H9 (cell line): ENCODE measurements at regions not wholly inside any gene's neighbourhood (a gene's known extent, or its start where the extent isn't known, plus 50 kb on each side); places are given as distances from the start of the nearest gene placed in this dataset.

ENCODE experiments used
- DNase-seq: peaks from one replicate; pipeline ENCODE4 v3.0.0-alpha.2; 2017
- H2AFZ ChIP-seq: one replicate; pipeline ENCODE4 v1.6.1; 2013; ENCODE audit warnings: mild to moderate bottlenecking, low read length, control low read depth, moderate library complexity
- H2AK5ac ChIP-seq: 2 replicates; pipeline ENCODE4 v1.6.1; 2013; ENCODE audit warnings: low read length, control low read depth, mixed read lengths; ENCODE audit not compliant: insufficient read length
- H2BK120ac ChIP-seq: one replicate; pipeline ENCODE4 v1.6.1; 2013; ENCODE audit warnings: low read depth, mild to moderate bottlenecking, low read length, control low read depth, inconsistent platforms; ENCODE audit not compliant: poor library complexity, severe bottlenecking
- H2BK12ac ChIP-seq: 2 replicates; pipeline ENCODE4 v1.6.1; 2013; ENCODE audit warnings: low read length, control low read depth, mixed read lengths, low read depth; ENCODE audit not compliant: insufficient read length
- H2BK15ac ChIP-seq: 2 replicates; pipeline ENCODE4 v1.6.1; 2013; ENCODE audit warnings: low read depth, low read length, control low read depth
- H2BK20ac ChIP-seq: one replicate; pipeline ENCODE4 v1.6.1; 2013; ENCODE audit warnings: low read depth, mild to moderate bottlenecking, low read length, control low read depth, inconsistent platforms; ENCODE audit not compliant: poor library complexity, severe bottlenecking
- H2BK5ac ChIP-seq: 2 replicates; pipeline ENCODE4 v1.6.1; 2013; ENCODE audit warnings: low read length, control low read depth, mixed read lengths; ENCODE audit not compliant: insufficient read length
- H3K14ac ChIP-seq: 2 replicates; pipeline ENCODE4 v1.6.1; 2013; ENCODE audit warnings: low read length, control low read depth; ENCODE audit not compliant: insufficient read depth
- H3K18ac ChIP-seq: 2 replicates; pipeline ENCODE4 v1.6.1; 2013; ENCODE audit warnings: low read depth, mild to moderate bottlenecking, mixed read lengths, low read length, control low read depth; ENCODE audit not compliant: insufficient read length
- H3K23ac ChIP-seq: 2 replicates; pipeline ENCODE4 v1.6.1; 2013; ENCODE audit warnings: low read length, control low read depth, mixed read lengths, low read depth; ENCODE audit not compliant: insufficient read length
- H3K23me2 ChIP-seq: 2 replicates; pipeline ENCODE4 v1.6.1; 2013; ENCODE audit warnings: low read depth, mild to moderate bottlenecking, mixed read lengths, low read length, control low read depth; ENCODE audit not compliant: insufficient read length, poor library complexity, severe bottlenecking
- H3K27ac ChIP-seq: 2 replicates; pipeline ENCODE4 v1.5.1; 2013; ENCODE audit warnings: low read length, control low read depth, mixed read lengths, low read depth; ENCODE audit not compliant: insufficient read length
- H3K27me3 ChIP-seq: 2 replicates; pipeline ENCODE4 v1.6.1; 2013; ENCODE audit warnings: low read length, control low read depth, inconsistent platforms; ENCODE audit not compliant: insufficient read depth
- H3K4ac ChIP-seq: 2 replicates; pipeline ENCODE4 v1.6.1; 2013; ENCODE audit warnings: low read depth, mild to moderate bottlenecking, control low read depth, inconsistent platforms, low read length, moderate library complexity
- H3K4me1 ChIP-seq: 2 replicates; pipeline ENCODE4 v1.6.1; 2013; ENCODE audit warnings: low read length, control low read depth, inconsistent platforms; ENCODE audit not compliant: insufficient read depth
- H3K4me2 ChIP-seq: 2 replicates; pipeline ENCODE4 v1.6.1; 2013; ENCODE audit warnings: low read length, control low read depth, mixed read lengths; ENCODE audit not compliant: insufficient read length, insufficient read depth
- H3K56ac ChIP-seq: 2 replicates; pipeline ENCODE4 v1.6.1; 2013; ENCODE audit warnings: low read depth, mild to moderate bottlenecking, mixed read lengths, low read length, control low read depth; ENCODE audit not compliant: insufficient read length
- H3K79me1 ChIP-seq: 2 replicates; pipeline ENCODE4 v1.6.1; 2013; ENCODE audit warnings: low read depth, mild to moderate bottlenecking, moderate library complexity, low read length, control low read depth, inconsistent platforms; ENCODE audit not compliant: insufficient read depth, poor library complexity, severe bottlenecking
- H3K79me2 ChIP-seq: 2 replicates; pipeline ENCODE4 v1.6.1; 2013; ENCODE audit warnings: low read length, control low read depth, inconsistent platforms; ENCODE audit not compliant: insufficient read depth
- H3K9ac ChIP-seq: 2 replicates; pipeline ENCODE4 v1.6.1; 2013; ENCODE audit warnings: low read length, control low read depth, mixed read lengths; ENCODE audit not compliant: insufficient read length; ENCODE audit errors: extremely low read depth
- H3K9me3 ChIP-seq: one replicate; pipeline ENCODE4 v1.6.1; 2013; ENCODE audit warnings: low read depth, low read length, inconsistent platforms; ENCODE audit not compliant: control insufficient read depth
- H3T11ph ChIP-seq: one replicate; pipeline ENCODE4 v1.6.1; 2013; ENCODE audit warnings: mild to moderate bottlenecking, low read length, control low read depth, inconsistent platforms
- H4K20me1 ChIP-seq: one replicate; pipeline ENCODE4 v1.6.1; 2013; ENCODE audit not compliant: control insufficient read depth, insufficient read length, insufficient read depth
- H4K5ac ChIP-seq: 2 replicates; pipeline ENCODE4 v1.6.1; 2013; ENCODE audit warnings: low read depth, mild to moderate bottlenecking, mixed read lengths, low read length, control low read depth; ENCODE audit not compliant: insufficient read length
- H4K8ac ChIP-seq: replicated peaks from 2 replicates; pipeline ENCODE4 v1.6.1; 2013; ENCODE audit warnings: low read length, control low read depth, mixed read lengths, low read depth; ENCODE audit not compliant: insufficient read length
- H4K91ac ChIP-seq: 2 replicates; pipeline ENCODE4 v1.6.1; 2013; ENCODE audit warnings: low read depth, mild to moderate bottlenecking, moderate library complexity, mixed read lengths, low read length, control low read depth; ENCODE audit not compliant: insufficient read length
- H3K27ac Mint-ChIP-seq, 3 experiments: 2 replicates in 2 of 3; 3 replicates in 1 of 3; pipeline ENCODE4 v1.8.0; 2020 to 2021; ENCODE audit warnings: mixed read lengths in 3 of 3, mild to moderate bottlenecking in 1 of 3, moderate library complexity in 1 of 3
- H3K27me3 Mint-ChIP-seq: 2 replicates; pipeline ENCODE4 v1.8.0; 2021; ENCODE audit warnings: low read depth, mild to moderate bottlenecking, moderate library complexity, mixed read lengths
- H3K36me3 Mint-ChIP-seq, 3 experiments: 2 replicates in 2 of 3; 3 replicates in 1 of 3; pipeline ENCODE4 v1.8.0; 2020 to 2021; ENCODE audit warnings: low read depth in 3 of 3, mixed read lengths in 3 of 3; ENCODE audit not compliant: insufficient read depth in 1 of 3
- H3K4me1 Mint-ChIP-seq, 2 experiments: 2 replicates each; pipeline ENCODE4 v1.8.0; 2020; ENCODE audit warnings: mixed read lengths in 2 of 2
- H3K4me3 Mint-ChIP-seq, 2 experiments: 2 replicates in 1 of 2; 3 replicates in 1 of 2; pipeline ENCODE4 v1.8.0; 2020 to 2021; ENCODE audit warnings: mild to moderate bottlenecking in 2 of 2, mixed read lengths in 2 of 2, moderate library complexity in 1 of 2
- H3K9me3 Mint-ChIP-seq, 2 experiments: 2 replicates in 1 of 2; 3 replicates in 1 of 2; pipeline ENCODE4 v1.8.0; 2020; ENCODE audit warnings: mild to moderate bottlenecking in 2 of 2, mixed read lengths in 2 of 2, moderate library complexity in 1 of 2
- WGBS: extraction: QIAGEN DNeasy Blood & Tissue Kit; methylation state at CpG from one replicate; pipeline ENCODE4 v1.1.7; 2013; ENCODE audit warnings: missing lambda C conversion rate, low lambda C conversion rate, mixed read lengths; ENCODE audit not compliant: insufficient read length; ENCODE audit errors: extremely low coverage; 5-methylcytosine and 5-hydroxymethylcytosine counted together
- TF ChIP-seq, protein P1 (sequence below): fragments of 200-600 bp; sonication (generic); conservative IDR thresholded peaks from 3 replicates; pipeline ENCODE4 v1.8.0; 2021; ENCODE audit warnings: antibody characterized with exemption, mild to moderate bottlenecking

DNA sequence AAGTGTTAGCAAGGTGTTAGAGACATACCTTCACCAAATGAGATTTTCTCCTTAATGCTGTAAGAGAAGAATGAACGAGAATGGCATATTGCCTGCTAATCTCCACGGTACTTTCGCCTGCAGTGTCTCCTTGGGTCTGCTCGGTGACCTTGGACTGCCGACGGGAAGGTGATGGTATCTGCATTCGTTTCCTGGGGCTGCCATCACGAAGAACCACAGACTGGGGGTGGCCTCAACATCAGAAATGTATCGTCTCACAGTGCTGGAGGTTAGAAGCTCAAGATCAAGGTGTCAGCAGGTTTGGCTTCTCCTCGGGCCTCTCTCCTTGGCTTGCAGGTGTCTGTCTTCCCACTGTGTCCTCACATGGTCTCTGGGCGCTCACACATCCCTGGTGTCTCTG lies 86.3 kb upstream of the TNRC6C start:
- Mint-ChIP-seq H3K4me1 (peaks cover 15 to 31% of the 10 kb centered on the region in 2 experiments), H3K4me3 (no peak overlapping the region), H3K27ac (no peak overlapping the region; a peak in 1 of 7 replicates), H3K27me3 (peaks cover 9% of the 10 kb centered on the region), H3K9me3 (peaks cover 12 to 15% of the 10 kb centered on the region in 2 experiments), H3K36me3 (peaks cover 3 to 11% (median 5%) of the 10 kb centered on the region in 3 experiments)
- Histone ChIP-seq H3K23me2 (no peaks in the 10 kb centered on the region), H4K91ac (no peak overlapping the region), H3K4me2 (no peak overlapping the region), H4K20me1 (no peaks in the 10 kb centered on the region), H2BK120ac (no peak overlapping the region), H3T11ph (no peak overlapping the region), H3K23ac (no peak overlapping the region), H3K79me1 (no peaks in the 10 kb centered on the region), H3K27ac (no peak overlapping the region), H3K4me1 (no peaks in the 10 kb centered on the region), H2BK15ac (no peak overlapping the region), H2AK5ac (no peak overlapping the region), H3K27me3 (no peaks in the 10 kb centered on the region; the same call in 1 of the 2 replicates), H2BK5ac (no peak overlapping the region), H2BK12ac (no peak overlapping the region), H3K14ac (no peak overlapping the region; the same call in 1 of the 2 replicates), H3K56ac (no peak overlapping the region), H2BK20ac (no peak overlapping the region), H4K5ac (no peak overlapping the region), H3K4ac (no peak overlapping the region), H4K8ac (no peak overlapping the region), H3K9ac (no peak overlapping the region), H3K18ac (no peak overlapping the region), H3K79me2 (no peaks in the 10 kb centered on the region), H3K9me3 (no peaks in the 10 kb centered on the region), H2AFZ (no peak overlapping the region)
- TF ChIP-seq, protein P1, sequence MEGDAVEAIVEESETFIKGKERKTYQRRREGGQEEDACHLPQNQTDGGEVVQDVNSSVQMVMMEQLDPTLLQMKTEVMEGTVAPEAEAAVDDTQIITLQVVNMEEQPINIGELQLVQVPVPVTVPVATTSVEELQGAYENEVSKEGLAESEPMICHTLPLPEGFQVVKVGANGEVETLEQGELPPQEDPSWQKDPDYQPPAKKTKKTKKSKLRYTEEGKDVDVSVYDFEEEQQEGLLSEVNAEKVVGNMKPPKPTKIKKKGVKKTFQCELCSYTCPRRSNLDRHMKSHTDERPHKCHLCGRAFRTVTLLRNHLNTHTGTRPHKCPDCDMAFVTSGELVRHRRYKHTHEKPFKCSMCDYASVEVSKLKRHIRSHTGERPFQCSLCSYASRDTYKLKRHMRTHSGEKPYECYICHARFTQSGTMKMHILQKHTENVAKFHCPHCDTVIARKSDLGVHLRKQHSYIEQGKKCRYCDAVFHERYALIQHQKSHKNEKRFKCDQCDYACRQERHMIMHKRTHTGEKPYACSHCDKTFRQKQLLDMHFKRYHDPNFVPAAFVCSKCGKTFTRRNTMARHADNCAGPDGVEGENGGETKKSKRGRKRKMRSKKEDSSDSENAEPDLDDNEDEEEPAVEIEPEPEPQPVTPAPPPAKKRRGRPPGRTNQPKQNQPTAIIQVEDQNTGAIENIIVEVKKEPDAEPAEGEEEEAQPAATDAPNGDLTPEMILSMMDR, result no peak
- DNase-seq, result no peak
- WGBS, result no CpG with 5 or more reads among the region's 11 CpGs
